NCI-H526 (cell line): ENCODE measurements at regions not wholly inside any gene's neighbourhood (a gene's known extent, or its start where the extent isn't known, plus 50 kb on each side); places are given as distances from the start of the nearest gene placed in this dataset.
A peak's percentile ranks its signal among the peaks of the same experiment; 100 is the strongest.
"Not testable (repeated sequence)": the region's sequence is repeated elsewhere in the genome, so short reads cannot be mapped to it uniquely, and the experiment has no call there.

Experiments used
- DNase-seq, 2 experiments: peaks; one replicate each; lab custom pipeline; 2025; lab: John Stamatoyannopoulos, UW

DNA sequence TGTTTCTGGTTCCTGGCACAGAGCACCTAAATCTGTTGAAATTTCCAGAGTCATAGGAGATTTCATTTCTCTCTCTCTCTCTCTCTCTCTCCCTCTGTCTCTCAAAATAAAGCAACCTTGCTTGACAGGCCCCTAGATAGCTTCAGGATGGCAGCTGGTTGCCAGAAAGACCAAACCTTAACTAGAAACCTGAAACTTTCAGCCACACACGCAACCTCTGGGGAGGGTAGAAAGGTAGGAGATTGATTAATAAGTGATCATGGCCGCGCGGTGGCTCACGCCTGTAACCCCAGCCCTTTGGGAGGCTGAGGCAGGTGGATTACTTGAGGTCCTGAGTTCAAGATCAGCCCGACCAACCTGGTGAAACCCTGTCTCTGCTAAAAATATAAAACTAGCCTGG is 1885.4 kb upstream of the CELF4 start:
- no peak for DNase-seq

DNA sequence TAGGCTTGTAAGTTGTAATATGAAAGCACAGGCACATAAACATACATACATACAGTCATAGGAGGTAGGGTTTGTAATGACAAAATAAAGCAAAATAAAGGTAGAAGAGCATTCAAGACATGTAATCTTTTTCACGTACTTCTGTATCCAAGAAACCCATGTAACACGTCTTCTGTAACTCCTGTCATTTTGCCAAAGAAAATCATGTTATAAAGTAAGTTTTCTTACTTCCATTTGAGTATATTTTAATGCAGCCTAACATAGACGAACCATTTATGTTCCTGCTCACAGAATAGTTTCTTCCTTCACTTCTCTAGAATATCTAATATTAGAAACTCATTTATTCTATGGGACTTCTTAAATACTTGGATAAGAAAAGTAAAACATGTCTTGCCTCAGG is 1884.0 kb upstream of the CELF4 start:
- DNase-seq, result no peak

DNA sequence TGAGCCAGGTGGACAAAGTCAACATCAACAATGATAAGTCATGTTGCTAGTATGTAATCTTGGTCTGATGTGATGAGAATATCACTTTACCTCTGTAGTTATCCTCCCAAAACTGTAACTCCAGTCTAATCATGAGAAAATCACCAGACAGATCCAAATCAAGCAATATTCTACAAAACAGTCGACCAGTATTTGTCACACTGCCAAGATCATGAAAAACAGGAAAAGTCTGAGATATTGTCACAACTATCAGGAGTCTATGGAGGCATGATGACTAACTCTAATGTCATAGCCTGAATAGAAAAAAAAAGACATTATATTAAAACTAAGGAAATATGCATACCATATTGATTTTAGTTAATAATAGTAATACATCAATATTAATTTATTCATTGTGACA is 1883.3 kb upstream of the CELF4 start:
- no peak for DNase-seq

DNA sequence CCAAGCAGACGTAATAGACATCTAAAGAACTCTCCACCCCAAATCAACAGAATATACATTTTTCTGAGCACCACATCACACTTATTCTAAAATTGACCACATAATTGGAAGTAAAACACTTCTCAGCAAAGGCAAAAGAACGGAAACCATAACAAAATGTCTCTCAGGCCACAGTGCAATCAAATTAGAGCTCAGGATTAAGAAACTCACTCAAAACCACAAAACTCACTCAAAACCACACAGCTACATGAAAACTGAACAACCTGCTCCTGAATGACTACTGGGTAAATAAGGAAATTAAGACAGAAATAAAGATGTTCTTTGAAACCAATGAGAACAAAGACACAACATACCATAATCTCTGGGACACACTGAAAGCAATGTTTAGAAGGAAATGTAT is 1879.4 kb upstream of the CELF4 start:
- DNase-seq, result not testable (repeated sequence)

GRCh38 chr18:39441648-39442047 is 1876.0 kb upstream of the CELF4 start:
- DNase-seq, result no peak

- DNase-seq, result no peak
Observed at GRCh38 chr18:39435996-39436395, 1870.4 kb upstream of the CELF4 start.

GRCh38 chr18:39435209-39435608 is 1869.6 kb upstream of the CELF4 start:
- no peak for DNase-seq

GRCh38 chr18:39434223-39434920 is 1868.8 kb upstream of the CELF4 start:
- no peak for DNase-seq

DNA sequence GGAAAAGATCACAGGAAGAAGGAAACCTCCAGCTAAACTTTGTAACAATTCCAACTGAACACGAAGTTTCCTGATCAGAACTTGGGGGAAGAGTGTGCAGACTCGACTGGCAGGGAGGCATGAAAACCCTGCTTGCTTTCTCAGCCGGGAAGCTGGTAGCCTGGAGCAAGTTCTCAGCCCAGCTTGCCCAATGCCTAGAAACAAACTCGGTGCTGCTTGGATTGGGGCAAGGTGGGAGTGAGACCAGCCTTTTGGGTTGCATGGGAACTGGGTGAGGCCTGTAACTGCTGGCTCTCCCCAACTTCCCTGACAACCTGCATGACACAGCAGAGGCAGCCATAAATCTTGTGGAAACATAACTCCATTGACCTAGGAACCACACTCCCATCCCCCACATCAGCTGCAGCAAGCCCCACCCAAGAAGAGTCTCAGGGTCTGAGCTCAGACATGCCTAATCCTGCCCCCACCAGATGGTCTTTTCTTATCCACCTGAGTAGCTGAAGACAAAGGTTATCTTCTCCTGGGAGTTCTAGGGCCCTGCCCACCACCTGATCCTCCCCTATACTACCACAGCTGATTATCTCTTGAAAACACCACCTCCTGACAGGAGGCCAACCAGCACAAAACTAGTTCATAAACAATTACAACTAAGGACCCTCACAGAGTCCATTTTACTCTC is 1859.7 kb upstream of the CELF4 start:
- no peak for DNase-seq

- DNase-seq, result no peak
Observed at GRCh38 chr18:39424261-39424660, 1858.7 kb upstream of the CELF4 start.

DNA sequence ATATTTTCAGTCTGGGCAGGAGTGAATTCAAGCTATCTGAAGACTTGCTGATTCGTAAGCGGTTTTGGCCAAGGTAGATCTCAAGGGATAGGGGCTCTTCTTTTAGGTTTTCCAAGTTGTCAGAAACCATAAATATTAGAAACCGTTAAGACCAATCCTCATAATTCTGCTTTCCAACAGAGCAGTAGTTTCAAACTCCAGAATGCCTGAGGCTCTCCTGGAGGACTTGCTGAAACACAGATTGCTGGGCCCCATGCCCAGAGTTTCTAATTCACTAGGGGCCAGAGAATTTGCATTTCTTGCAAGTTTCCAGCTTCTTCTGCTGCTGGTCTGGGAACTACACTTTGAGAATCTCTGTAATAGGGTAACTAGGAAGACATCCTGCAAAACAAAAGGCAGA is 1855.7 kb upstream of the CELF4 start:
- no peak for DNase-seq

GRCh38 chr18:39419315-39419714 is 1853.7 kb upstream of the CELF4 start:
- no peak for DNase-seq

GRCh38 chr18:39415471-39415870 is 1849.9 kb upstream of the CELF4 start:
- DNase-seq, result peak; percentile 18 to 37

DNA sequence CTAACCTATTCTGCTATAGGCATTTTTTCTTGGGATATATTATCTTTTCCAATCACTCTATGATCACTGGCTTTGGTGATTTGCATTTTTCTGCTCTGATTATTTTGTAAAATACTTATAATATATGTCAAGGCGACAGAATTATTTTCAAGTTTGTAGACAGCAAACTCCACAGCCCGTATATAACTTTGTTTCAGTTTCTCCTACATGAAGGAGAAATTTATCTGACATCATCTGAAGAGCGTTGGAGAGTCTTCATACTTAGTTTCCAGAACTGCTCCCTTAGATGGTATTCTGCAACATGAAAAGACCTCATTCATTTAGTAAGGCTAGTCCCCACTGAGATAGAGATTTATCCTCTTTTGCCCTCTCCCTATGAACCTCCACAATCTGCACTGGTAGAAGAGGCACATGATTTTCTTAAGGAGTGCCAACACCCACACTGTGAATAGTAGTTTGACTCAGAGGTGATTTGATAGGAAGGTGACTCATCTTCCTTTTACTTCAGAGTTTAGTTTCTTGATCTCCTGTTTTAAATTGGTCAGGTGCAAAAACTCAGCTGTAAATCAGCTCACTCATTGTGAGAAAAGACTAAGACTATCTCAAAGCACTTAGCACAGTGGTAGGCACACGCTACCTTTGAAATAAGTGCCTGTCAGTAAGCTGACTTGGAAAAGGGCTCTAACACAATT is 1848.6 kb upstream of the CELF4 start:
- DNase-seq, result no peak

DNA sequence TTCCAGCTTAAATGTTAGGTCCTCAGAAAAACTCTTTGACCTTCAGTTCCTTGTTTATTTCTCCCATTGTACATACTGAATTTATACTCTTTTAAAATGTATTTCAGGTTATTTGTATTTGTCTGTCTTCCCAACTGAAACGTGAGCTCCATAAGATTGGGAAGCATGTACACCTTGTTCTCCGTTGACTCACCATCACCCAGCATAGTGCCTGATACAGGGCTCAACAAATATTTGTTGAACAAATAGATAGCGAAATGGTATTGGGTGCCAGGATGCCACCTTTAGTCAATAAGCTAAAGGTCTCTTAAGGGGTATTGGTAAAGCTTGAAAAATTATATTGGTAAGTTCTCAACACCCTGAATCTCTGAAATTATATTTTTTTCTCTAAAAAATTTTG is 1841.3 kb upstream of the CELF4 start:
- DNase-seq, result no peak

- DNase-seq, result no peak
Observed at GRCh38 chr18:39403121-39403520, 1837.5 kb upstream of the CELF4 start.

- no peak for DNase-seq
Observed at GRCh38 chr18:39399662-39400061, 1834.1 kb upstream of the CELF4 start.

DNA sequence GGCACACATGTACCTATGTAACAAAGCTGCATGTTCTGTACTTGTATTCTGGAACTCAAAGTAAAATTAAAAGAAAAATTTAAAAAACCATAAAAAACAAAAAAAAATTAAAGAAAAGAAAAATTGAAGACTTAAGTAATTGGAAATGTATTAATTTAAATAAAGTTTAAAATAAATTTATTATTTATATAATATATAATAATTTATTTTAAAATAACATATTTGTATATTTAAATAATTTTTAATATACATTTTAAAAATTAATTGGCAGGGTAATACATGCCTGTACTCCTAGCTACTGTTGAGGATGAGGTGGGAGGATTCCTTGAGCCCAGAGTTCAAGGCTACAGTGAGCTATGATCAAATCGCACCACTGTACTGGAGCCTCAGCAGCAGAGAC is 1830.6 kb upstream of the CELF4 start:
- DNase-seq, result no peak

- no peak for DNase-seq
Observed at GRCh38 chr18:39389800-39390379, 1824.3 kb upstream of the CELF4 start.

- DNase-seq, result no peak
Observed at GRCh38 chr18:39380866-39381265, 1815.3 kb upstream of the CELF4 start.

GRCh38 chr18:39380186-39380725 is 1814.7 kb upstream of the CELF4 start:
- DNase-seq, result no peak

GRCh38 chr18:39375066-39375465 is 1809.5 kb upstream of the CELF4 start:
- no peak for DNase-seq

DNA sequence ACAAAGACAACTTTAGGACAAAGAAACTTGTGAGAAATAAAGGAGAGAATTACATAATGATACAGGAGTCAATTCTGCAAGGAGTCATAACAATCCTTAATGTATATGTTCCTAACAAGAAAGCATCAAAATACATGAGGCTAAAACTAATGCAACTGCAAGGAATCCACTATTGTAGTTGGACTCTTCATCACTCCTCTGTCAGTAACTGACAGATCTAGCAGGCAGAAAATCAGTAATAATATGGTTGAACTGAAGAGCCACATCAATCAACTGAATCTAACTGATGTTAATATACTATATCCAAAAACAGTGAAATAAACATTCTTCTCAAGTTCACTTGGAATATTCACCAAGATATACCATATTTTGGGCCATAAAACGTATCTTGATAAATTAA is 1806.4 kb upstream of the CELF4 start:
- DNase-seq, result no peak
